Right atrium auricular region (tissue), 2 donors: ENCODE measurements at regions not wholly inside any gene's neighbourhood (a gene's known extent, or its start where the extent isn't known, plus 50 kb on each side); places are given as distances from the start of the nearest gene placed in this dataset.

Experiments used
- DNase-seq: peaks from one replicate; pipeline ENCODE4 v3.0.0-alpha.2; 2019; ENCODE audit warnings: low spot score
- H3K27ac ChIP-seq, 2 donors: fragments of 200-600 bp; sonication (generic); 1 replicate in 1 of 2; 2 replicates in 1 of 2; pipeline ENCODE4 v1.5.1; 2016 to 2019
- H3K27me3 ChIP-seq, 2 donors: fragments of 200-600 bp; sonication (generic); one replicate each; pipeline versions ENCODE4 v1.5.1 to v1.6.0; 2017 to 2019
- H3K36me3 ChIP-seq: fragments of 200-600 bp; sonication (generic); one replicate; pipeline ENCODE4 v1.5.1; 2016
- H3K4me1 ChIP-seq, 2 donors: fragments of 200-600 bp; sonication (generic); one replicate each; pipeline versions ENCODE4 v1.5.1 to v1.6.0; 2017 to 2019
- H3K4me3 ChIP-seq, 2 donors: fragments of 200-600 bp; sonication (generic); 1 replicate in 1 of 2; 2 replicates in 1 of 2; pipeline ENCODE4 v1.5.1; 2017 to 2019; ENCODE audit warnings: mild to moderate bottlenecking in 1 of 2, moderate library complexity in 1 of 2
- H3K9me3 ChIP-seq, 2 donors: fragments of 200-600 bp; sonication (generic); one replicate each; pipeline ENCODE4 v1.5.1; 2019
- TF ChIP-seq, protein P1 (sequence below), 2 donors: fragments of 200-600 bp; sonication (generic); IDR thresholded peaks; one replicate each; pipeline ENCODE4 v1.5.1; 2019; ENCODE audit warnings: antibody characterized with exemption in 2 of 2

- H3K27me3 ChIP-seq = no peaks in the 10 kb centered on the region
Measured at GRCh38 chr2:19614066-19614465, 255.6 kb upstream of the OSR1 start.

GRCh38 chr2:19611491-19612332, 253.3 kb upstream of the OSR1 start:
- H3K4me3 ChIP-seq = no peak overlapping the region
- H3K9me3 ChIP-seq = peaks cover 0 to 8% of the 10 kb centered on the region in 2 donors
- no peak overlapping the region for H3K27ac ChIP-seq
- no peaks in the 10 kb centered on the region for H3K36me3 ChIP-seq
- TF ChIP-seq, protein P1, sequence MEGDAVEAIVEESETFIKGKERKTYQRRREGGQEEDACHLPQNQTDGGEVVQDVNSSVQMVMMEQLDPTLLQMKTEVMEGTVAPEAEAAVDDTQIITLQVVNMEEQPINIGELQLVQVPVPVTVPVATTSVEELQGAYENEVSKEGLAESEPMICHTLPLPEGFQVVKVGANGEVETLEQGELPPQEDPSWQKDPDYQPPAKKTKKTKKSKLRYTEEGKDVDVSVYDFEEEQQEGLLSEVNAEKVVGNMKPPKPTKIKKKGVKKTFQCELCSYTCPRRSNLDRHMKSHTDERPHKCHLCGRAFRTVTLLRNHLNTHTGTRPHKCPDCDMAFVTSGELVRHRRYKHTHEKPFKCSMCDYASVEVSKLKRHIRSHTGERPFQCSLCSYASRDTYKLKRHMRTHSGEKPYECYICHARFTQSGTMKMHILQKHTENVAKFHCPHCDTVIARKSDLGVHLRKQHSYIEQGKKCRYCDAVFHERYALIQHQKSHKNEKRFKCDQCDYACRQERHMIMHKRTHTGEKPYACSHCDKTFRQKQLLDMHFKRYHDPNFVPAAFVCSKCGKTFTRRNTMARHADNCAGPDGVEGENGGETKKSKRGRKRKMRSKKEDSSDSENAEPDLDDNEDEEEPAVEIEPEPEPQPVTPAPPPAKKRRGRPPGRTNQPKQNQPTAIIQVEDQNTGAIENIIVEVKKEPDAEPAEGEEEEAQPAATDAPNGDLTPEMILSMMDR (IDR thresholded peaks at IDR 0.05) = no peak
- no peak for DNase-seq
- no peaks in the 10 kb centered on the region for H3K27me3 ChIP-seq
- no peaks in the 10 kb centered on the region for H3K4me1 ChIP-seq

More at GRCh38 chr2:19614066-19614465, 255.6 kb upstream of the OSR1 start:
- H3K27ac ChIP-seq = no peak overlapping the region
- TF ChIP-seq, protein P1 (IDR thresholded peaks at IDR 0.05) = no peak
- H3K4me1 ChIP-seq = no peaks in the 10 kb centered on the region
- H3K36me3 ChIP-seq = no peaks in the 10 kb centered on the region
- DNase-seq = no peak
- H3K4me3 ChIP-seq = no peak overlapping the region
- H3K9me3 ChIP-seq = peaks cover 0 to 16% of the 10 kb centered on the region in 2 donors

DNA sequence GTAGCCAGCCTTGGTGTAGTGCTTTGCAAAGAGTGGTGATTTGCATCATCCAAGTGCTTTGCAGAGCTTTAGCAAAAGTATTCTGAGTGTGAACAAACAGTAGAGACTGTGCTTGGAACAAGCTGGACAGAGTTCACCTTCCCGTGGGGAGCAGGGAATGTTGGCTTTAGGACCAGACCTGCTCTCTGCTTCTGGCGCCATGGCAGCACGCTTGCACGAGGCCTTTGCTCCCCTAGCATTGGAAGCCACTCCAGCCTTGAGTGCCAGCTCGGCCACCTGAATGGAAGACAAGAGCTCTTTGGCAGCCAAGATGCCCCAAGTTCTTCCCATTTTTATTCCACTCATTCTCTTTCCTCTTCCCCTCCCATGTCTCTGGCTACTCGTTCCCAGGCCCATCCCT, 250.8 kb upstream of the OSR1 start:
- Histone ChIP-seq H3K4me3 (no peak overlapping the region), H3K27me3 (no peaks in the 10 kb centered on the region), H3K27ac (no peak overlapping the region), H3K36me3 (no peaks in the 10 kb centered on the region), H3K4me1 (no peaks in the 10 kb centered on the region), H3K9me3 (no peaks in the 10 kb centered on the region)
- DNase-seq = no peak
- TF ChIP-seq, protein P1 (IDR thresholded peaks at IDR 0.05) = no peak

- no peak for DNase-seq
- Histone ChIP-seq H3K4me3 (no peak overlapping the region), H3K9me3 (no peaks in the 10 kb centered on the region), H3K27ac (no peak overlapping the region), H3K36me3 (no peaks in the 10 kb centered on the region), H3K27me3 (no peaks in the 10 kb centered on the region), H3K4me1 (no peaks in the 10 kb centered on the region)
- TF ChIP-seq, protein P1 (IDR thresholded peaks at IDR 0.05) = no peak
Measured at GRCh38 chr2:19607931-19608771, 249.7 kb upstream of the OSR1 start.

- Histone ChIP-seq H3K4me1 (no peaks in the 10 kb centered on the region), H3K36me3 (no peaks in the 10 kb centered on the region), H3K27me3 (no peaks in the 10 kb centered on the region), H3K4me3 (no peak overlapping the region), H3K27ac (no peak overlapping the region), H3K9me3 (no peaks in the 10 kb centered on the region)
- TF ChIP-seq, protein P1 (IDR thresholded peaks at IDR 0.05) = no peak
- DNase-seq = no peak
Measured at GRCh38 chr2:19607400-19607799, 249.0 kb upstream of the OSR1 start.
